ENCODE measurements at regions not wholly inside any gene's neighbourhood (a gene's known extent, or its start where the extent isn't known, plus 50 kb on each side); places are given as distances from the start of the nearest gene placed in this dataset.

- TF ChIP-seq POLR2A (IDR thresholded peaks at IDR 0.05) (no peak), CTCF (IDR thresholded peaks at IDR 0.05) (peak; percentile 61 to 72)
These were observed 132.4 kb downstream of the ZMAT1 start for GRCh38 chrX:101799387-101799786.

Data from suprapubic skin (tissue), 3 donors.